CD14-positive monocyte (primary cell): ENCODE measurements at regions not wholly inside any gene's neighbourhood (a gene's known extent, or its start where the extent isn't known, plus 50 kb on each side); places are given as distances from the start of the nearest gene placed in this dataset.

Experiments
- DNase-seq, 3 donors: peaks; one replicate each; pipeline ENCODE4 v3.0.0-alpha.2; 2011 to 2022
- H2AFZ ChIP-seq: 2 replicates; pipeline ENCODE4 v1.6.0; 2012; ENCODE audit warnings: mild to moderate bottlenecking, low read depth, low read length, inconsistent platforms; ENCODE audit not compliant: insufficient read depth, poor library complexity, severe bottlenecking
- H3K27ac ChIP-seq, 2 donors: 1 replicate in 1 of 2; 2 replicates in 1 of 2; pipeline ENCODE4 v1.5.1; 2012 to 2013; ENCODE audit warnings: low read length in 2 of 2, control low read depth in 1 of 2, inconsistent platforms in 1 of 2, low read depth in 1 of 2, mild to moderate bottlenecking in 1 of 2
- H3K27me3 ChIP-seq, 2 donors: one replicate each; pipeline versions ENCODE4 v1.6.0 to v1.6.1; 2011 to 2013; ENCODE audit warnings: low read length in 2 of 2; ENCODE audit not compliant: control insufficient read depth in 2 of 2, insufficient read depth in 2 of 2
- H3K36me3 ChIP-seq, 2 donors: replicated peaks in 1 of 2; 1 replicate in 1 of 2; 2 replicates in 1 of 2; pipeline versions ENCODE4 v1.5.1 to v1.6.1; 2012 to 2013; ENCODE audit warnings: low read length in 2 of 2, control low read depth in 1 of 2, inconsistent platforms in 1 of 2, mild to moderate bottlenecking in 1 of 2; ENCODE audit not compliant: insufficient read depth in 2 of 2, control insufficient read depth in 1 of 2
- H3K4me1 ChIP-seq, 2 donors: 1 replicate in 1 of 2; 2 replicates in 1 of 2; pipeline versions ENCODE4 v1.5.1 to v1.6.1; 2012 to 2013; ENCODE audit warnings: low read length in 2 of 2, control low read depth in 1 of 2, inconsistent platforms in 1 of 2, mild to moderate bottlenecking in 1 of 2, moderate library complexity in 1 of 2; ENCODE audit not compliant: insufficient read depth in 2 of 2, control insufficient read depth in 1 of 2
- H3K4me2 ChIP-seq: replicated peaks from 2 replicates; pipeline ENCODE3; 2012; ENCODE audit warnings: low read length, moderate library complexity, mild to moderate bottlenecking; ENCODE audit not compliant: poor library complexity, severe bottlenecking; ENCODE audit errors: extremely low read depth
- H3K4me3 ChIP-seq, 3 experiments: fragments of 200-600 bp in 1 of 3; sonication (generic) in 1 of 3; replicated peaks in 1 of 3; 1 replicate in 2 of 3; 2 replicates in 1 of 3; pipeline ENCODE4 v1.5.1; 2011 to 2013; ENCODE audit warnings: low read length in 3 of 3, mild to moderate bottlenecking in 3 of 3, control low read depth in 2 of 3, low read depth in 2 of 3, inconsistent platforms in 1 of 3, moderate library complexity in 1 of 3
- H3K79me2 ChIP-seq: 2 replicates; pipeline ENCODE4 v1.6.0; 2012; ENCODE audit warnings: mild to moderate bottlenecking, control low read depth, inconsistent platforms, low read length, moderate library complexity; ENCODE audit not compliant: insufficient read depth
- H3K9ac ChIP-seq: 2 replicates; pipeline ENCODE4 v1.6.0; 2017; ENCODE audit warnings: low read length, mild to moderate bottlenecking; ENCODE audit not compliant: insufficient read depth, poor library complexity, severe bottlenecking
- H3K9me3 ChIP-seq, 2 donors: replicated peaks in 1 of 2; 1 replicate in 1 of 2; 2 replicates in 1 of 2; pipeline versions ENCODE4 v1.5.1 to v1.6.1; 2012 to 2013; ENCODE audit warnings: low read length in 2 of 2, control low read depth in 1 of 2; ENCODE audit not compliant: control insufficient read depth in 1 of 2, insufficient read depth in 1 of 2
- H4K20me1 ChIP-seq: 2 replicates; pipeline ENCODE4 v1.6.0; 2012; ENCODE audit warnings: mild to moderate bottlenecking, low read length, control low read depth, moderate library complexity; ENCODE audit not compliant: insufficient read depth
- H3K27ac Mint-ChIP-seq, 7 donors: one replicate each; pipeline ENCODE4 v1.8.0; 2020; ENCODE audit warnings: mild to moderate bottlenecking in 7 of 7, mixed read lengths in 7 of 7, moderate library complexity in 6 of 7, inconsistent platforms in 2 of 7
- H3K27me3 Mint-ChIP-seq, 3 donors: one replicate each; pipeline ENCODE4 v1.8.0; 2021 to 2022; ENCODE audit warnings: low read depth in 3 of 3, mild to moderate bottlenecking in 3 of 3, mixed read lengths in 3 of 3, moderate library complexity in 3 of 3, inconsistent platforms in 1 of 3
- H3K36me3 Mint-ChIP-seq, 2 donors: one replicate each; pipeline ENCODE4 v1.8.0; 2020; ENCODE audit warnings: mixed read lengths in 2 of 2, inconsistent platforms in 1 of 2, mild to moderate bottlenecking in 1 of 2
- H3K4me1 Mint-ChIP-seq: one replicate; pipeline ENCODE4 v1.8.0; 2020; ENCODE audit warnings: mild to moderate bottlenecking, mixed read lengths
- H3K4me3 Mint-ChIP-seq, 2 donors: one replicate each; pipeline ENCODE4 v1.8.0; 2020; ENCODE audit warnings: mild to moderate bottlenecking in 2 of 2, mixed read lengths in 2 of 2, moderate library complexity in 1 of 2
- H3K9me3 Mint-ChIP-seq, 7 donors: one replicate each; pipeline ENCODE4 v1.8.0; 2020 to 2022; ENCODE audit warnings: mixed read lengths in 7 of 7, mild to moderate bottlenecking in 6 of 7, moderate library complexity in 6 of 7, inconsistent platforms in 2 of 7
- WGBS: methylation state at CpG from one replicate; pipeline ENCODE4 v1.1.5; 2013; ENCODE audit warnings: missing lambda C conversion rate; ENCODE audit not compliant: insufficient coverage; 5-methylcytosine and 5-hydroxymethylcytosine counted together
- intact Hi-C, 2 donors: fragments of 100-400 bp; cut with micrococcal nuclease; formaldehyde crosslinking; loops; one replicate each; pipeline versions ENCODE4 v1.15.0 to v1.15.1; 2023
- TF ChIP-seq, protein P1 (sequence below): fragments of 200-600 bp; IDR thresholded peaks from one replicate; pipeline ENCODE4 v1.8.0; 2022; ENCODE audit warnings: antibody characterized with exemption, mild to moderate bottlenecking

DNA sequence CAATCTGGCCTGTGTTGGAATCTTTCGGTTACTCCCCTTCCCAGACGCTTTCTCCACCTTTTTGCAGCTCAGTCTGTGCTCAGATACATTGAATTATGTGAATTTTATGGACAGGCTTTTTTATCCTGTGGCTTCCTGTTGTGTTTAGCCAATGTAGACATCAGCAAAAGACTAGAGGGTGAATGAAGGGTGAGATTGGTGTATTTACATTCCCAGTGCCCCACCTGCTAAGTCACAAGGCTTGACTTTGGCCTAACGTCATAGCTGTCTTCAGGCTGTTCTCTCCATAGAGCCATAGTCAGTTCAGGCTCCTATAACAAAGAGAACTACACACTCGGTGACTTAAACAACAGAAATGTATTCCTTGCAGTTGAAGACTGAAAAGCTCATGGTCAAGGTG lies 97.5 kb upstream of the FSHB start:
- DNase-seq, result no peak

DNA sequence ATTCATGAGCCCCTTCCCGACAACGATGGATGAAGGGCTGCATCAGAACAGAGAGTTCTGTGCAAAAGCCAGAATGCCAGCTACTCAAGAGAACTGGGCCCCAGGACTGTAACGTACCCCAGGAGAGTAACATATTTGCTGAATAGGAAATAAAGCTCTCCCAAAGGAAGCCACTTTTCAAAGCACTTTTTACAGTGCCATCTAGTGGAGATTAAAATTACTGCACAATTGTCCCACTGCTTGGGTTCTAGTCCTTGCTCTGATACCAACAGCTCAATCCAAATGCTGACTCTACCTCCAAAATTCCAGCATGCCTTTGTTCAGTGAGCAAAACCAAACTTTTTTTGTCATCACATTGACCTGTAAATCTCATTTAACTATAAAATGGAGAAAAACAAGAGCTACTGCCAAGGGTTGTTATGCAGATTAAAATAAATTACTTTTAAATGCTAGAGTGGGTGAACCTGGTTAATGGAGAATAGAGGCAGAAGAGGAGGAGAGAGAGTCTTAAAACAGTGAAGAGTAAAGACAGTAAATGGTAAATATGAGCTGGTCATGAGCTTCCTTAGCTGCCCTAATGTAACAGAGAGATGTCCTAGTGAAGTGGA lies 87.6 kb upstream of the FSHB start:
- Histone ChIP-seq H3K36me3 (no peaks in the 10 kb centered on the region), H3K27me3 (no peaks in the 10 kb centered on the region), H3K27ac (no peak overlapping the region), H3K9ac (no peak overlapping the region), H3K4me1 (no peaks in the 10 kb centered on the region), H3K79me2 (no peaks in the 10 kb centered on the region), H3K4me2 (no peak overlapping the region), H3K4me3 (no peak overlapping the region), H3K9me3 (no peaks in the 10 kb centered on the region), H2AFZ (no peak overlapping the region), H4K20me1 (no peaks in the 10 kb centered on the region)
- Mint-ChIP-seq H3K27ac (no peak overlapping the region), H3K9me3 (no peaks in the 10 kb centered on the region), H3K4me1 (no peaks in the 10 kb centered on the region), H3K36me3 (no peaks in the 10 kb centered on the region), H3K4me3 (no peak overlapping the region), H3K27me3 (peaks cover 0 to 5% (median 4%) of the 10 kb centered on the region in 3 donors)
- intact Hi-C loops, result loop anchor here in 1 of 2 donors (10.0 kb wide), 1 partner anchor 708 kb away; no protein-coding TSS in a partner anchor
- TF ChIP-seq, protein P1, sequence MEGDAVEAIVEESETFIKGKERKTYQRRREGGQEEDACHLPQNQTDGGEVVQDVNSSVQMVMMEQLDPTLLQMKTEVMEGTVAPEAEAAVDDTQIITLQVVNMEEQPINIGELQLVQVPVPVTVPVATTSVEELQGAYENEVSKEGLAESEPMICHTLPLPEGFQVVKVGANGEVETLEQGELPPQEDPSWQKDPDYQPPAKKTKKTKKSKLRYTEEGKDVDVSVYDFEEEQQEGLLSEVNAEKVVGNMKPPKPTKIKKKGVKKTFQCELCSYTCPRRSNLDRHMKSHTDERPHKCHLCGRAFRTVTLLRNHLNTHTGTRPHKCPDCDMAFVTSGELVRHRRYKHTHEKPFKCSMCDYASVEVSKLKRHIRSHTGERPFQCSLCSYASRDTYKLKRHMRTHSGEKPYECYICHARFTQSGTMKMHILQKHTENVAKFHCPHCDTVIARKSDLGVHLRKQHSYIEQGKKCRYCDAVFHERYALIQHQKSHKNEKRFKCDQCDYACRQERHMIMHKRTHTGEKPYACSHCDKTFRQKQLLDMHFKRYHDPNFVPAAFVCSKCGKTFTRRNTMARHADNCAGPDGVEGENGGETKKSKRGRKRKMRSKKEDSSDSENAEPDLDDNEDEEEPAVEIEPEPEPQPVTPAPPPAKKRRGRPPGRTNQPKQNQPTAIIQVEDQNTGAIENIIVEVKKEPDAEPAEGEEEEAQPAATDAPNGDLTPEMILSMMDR, result peak; percentile 83
- peak in 2 of 3 donors; percentile 4 to 21 for DNase-seq
- WGBS, result no CpG with 5 or more reads among the region's 3 CpGs

More for the DNA sequence above, 97.5 kb upstream of the FSHB start:
- H3K9me3 ChIP-seq, result no peaks in the 10 kb centered on the region
- H3K4me1 Mint-ChIP-seq, result no peaks in the 10 kb centered on the region
- TF ChIP-seq, protein P1, result no peak
- no peaks in the 10 kb centered on the region for H3K36me3 ChIP-seq
- H3K36me3 Mint-ChIP-seq, result no peaks in the 10 kb centered on the region
- H4K20me1 ChIP-seq, result no peaks in the 10 kb centered on the region
- peak overlapping the region in 1 of 7 donors; percentile 29 for H3K27ac Mint-ChIP-seq
- no peak overlapping the region for H3K27ac ChIP-seq
- H2AFZ ChIP-seq, result no peak overlapping the region
- H3K27me3 Mint-ChIP-seq, result peaks cover under 1 to 2% (median 2%) of the 10 kb centered on the region in 3 donors
- no peaks in the 10 kb centered on the region for H3K79me2 ChIP-seq
- H3K4me3 ChIP-seq, result no peak overlapping the region
- H3K9me3 Mint-ChIP-seq, result peaks cover 0 to 6% (median 0%) of the 10 kb centered on the region in 7 donors
- intact Hi-C loops, result no loop called here
- H3K4me3 Mint-ChIP-seq, result no peak overlapping the region
- H3K27me3 ChIP-seq, result no peaks in the 10 kb centered on the region
- no CpG with 5 or more reads among the region's 4 CpGs for WGBS
- no peak overlapping the region for H3K4me2 ChIP-seq
- no peak overlapping the region for H3K9ac ChIP-seq
- H3K4me1 ChIP-seq, result no peaks in the 10 kb centered on the region
